ENCODE measurements at regions not wholly inside any gene's neighbourhood (a gene's known extent, or its start where the extent isn't known, plus 50 kb on each side); places are given as distances from the start of the nearest gene placed in this dataset.

- no peak for TF ChIP-seq CTCF (IDR thresholded peaks at IDR 0.05)
- TF ChIP-seq POLR2A (IDR thresholded peaks at IDR 0.05), result no peak
These were observed 135.4 kb downstream of the FAM114A2 start for GRCh38 chr5:153903321-153903720.

Measured in breast epithelium (tissue), 3 donors.